Epithelial cell of esophagus (primary cell): ENCODE measurements at regions not wholly inside any gene's neighbourhood (a gene's known extent, or its start where the extent isn't known, plus 50 kb on each side); places are given as distances from the start of the nearest gene placed in this dataset.

Experiments used
- DNase-seq: peaks from one replicate; pipeline ENCODE4 v3.0.0; 2010; ENCODE audit warnings: low read depth
- H3K4me3 ChIP-seq: 2 replicates; pipeline ENCODE4 v1.5.1; 2011; ENCODE audit warnings: mild to moderate bottlenecking, low read length, control low read depth
- CTCF ChIP-seq: IDR thresholded peaks from 2 replicates; pipeline ENCODE4 v1.5.1; 2011; ENCODE audit warnings: low read depth, mild to moderate bottlenecking, low read length, control low read depth, inconsistent platforms; ENCODE audit not compliant: insufficient read depth; ENCODE audit errors: missing control alignments

- no peak overlapping the region for H3K4me3 ChIP-seq
- no peak for DNase-seq
- no peak for TF ChIP-seq CTCF
Measured at GRCh38 chr1:191992118-191992517, 166.1 kb upstream of the RGS18 start.

GRCh38 chr1:191993549-191993948 lies 164.7 kb upstream of the RGS18 start:
- DNase-seq, result peak; percentile 54
- no peak overlapping the region for H3K4me3 ChIP-seq
- TF ChIP-seq CTCF, result peak; percentile 51

- DNase-seq, result no peak
- no peak overlapping the region for H3K4me3 ChIP-seq
- TF ChIP-seq CTCF, result no peak
Measured at GRCh38 chr1:192002063-192002462, 156.2 kb upstream of the RGS18 start.

GRCh38 chr1:192003295-192004077 lies 154.8 kb upstream of the RGS18 start:
- no peak for TF ChIP-seq CTCF
- H3K4me3 ChIP-seq, result no peak overlapping the region
- no peak for DNase-seq

DNA sequence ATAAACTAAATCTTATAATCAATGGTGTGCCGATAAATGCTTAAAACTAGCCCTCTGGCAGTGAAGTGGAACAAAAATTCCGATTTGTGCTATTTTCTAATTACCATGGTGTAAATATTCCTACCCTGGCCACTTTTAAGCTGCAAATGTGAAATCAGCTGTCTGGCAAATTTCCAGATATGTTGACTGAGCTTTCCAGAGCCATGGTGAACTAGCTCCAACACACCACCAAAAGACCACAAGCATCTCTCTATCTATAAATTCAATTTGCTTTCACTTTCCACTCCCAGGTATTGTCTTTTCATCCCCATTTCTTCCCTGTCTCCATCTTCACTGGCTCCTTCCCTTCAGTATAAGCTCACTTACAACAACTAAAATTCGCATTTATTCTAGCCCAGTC lies 152.3 kb upstream of the RGS18 start:
- TF ChIP-seq CTCF, result no peak
- no peak for DNase-seq
- no peak overlapping the region for H3K4me3 ChIP-seq

DNA sequence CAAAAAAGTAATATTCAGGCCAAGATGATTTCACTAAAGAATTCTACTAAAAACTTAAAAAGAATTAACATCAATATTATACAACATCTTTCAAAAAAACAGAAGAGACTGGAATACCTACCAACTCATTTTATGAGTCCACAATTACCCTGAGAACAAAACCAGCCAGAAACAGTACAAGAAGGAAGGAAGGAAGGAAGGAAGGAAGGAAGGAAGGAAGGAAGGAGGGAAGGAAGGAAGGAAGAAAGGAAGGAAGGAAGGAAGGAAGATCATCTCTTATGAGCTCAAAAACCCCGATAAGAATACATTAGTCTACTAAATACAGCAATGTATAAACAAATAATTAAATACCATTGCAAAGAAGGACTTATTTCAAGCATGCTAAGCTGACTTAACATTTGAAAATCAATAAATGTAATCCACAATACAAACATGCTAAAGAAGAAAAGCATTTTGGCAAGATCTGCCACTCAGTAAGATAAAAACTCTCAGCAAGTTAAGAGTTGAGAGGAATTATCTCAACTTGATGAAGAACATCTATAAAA lies 149.9 kb upstream of the RGS18 start:
- H3K4me3 ChIP-seq, result no peak overlapping the region
- TF ChIP-seq CTCF, result no peak
- DNase-seq, result no peak

GRCh38 chr1:192010406-192010805 lies 147.9 kb upstream of the RGS18 start:
- TF ChIP-seq CTCF, result no peak
- no peak for DNase-seq
- H3K4me3 ChIP-seq, result no peak overlapping the region
